Stimulated activated CD4-positive, alpha-beta T cell treated with anti-CD3 and anti-CD28 coated beads, Interleukin-4, amount 100 ng/mL, for 4 hours (primary cell): ENCODE measurements at regions not wholly inside any gene's neighbourhood (a gene's known extent, or its start where the extent isn't known, plus 50 kb on each side); places are given as distances from the start of the nearest gene placed in this dataset.

Experiments used
- DNase-seq, 2 experiments: peaks; one replicate each; pipeline ENCODE4 v3.0.0-alpha.2; 2020

DNA sequence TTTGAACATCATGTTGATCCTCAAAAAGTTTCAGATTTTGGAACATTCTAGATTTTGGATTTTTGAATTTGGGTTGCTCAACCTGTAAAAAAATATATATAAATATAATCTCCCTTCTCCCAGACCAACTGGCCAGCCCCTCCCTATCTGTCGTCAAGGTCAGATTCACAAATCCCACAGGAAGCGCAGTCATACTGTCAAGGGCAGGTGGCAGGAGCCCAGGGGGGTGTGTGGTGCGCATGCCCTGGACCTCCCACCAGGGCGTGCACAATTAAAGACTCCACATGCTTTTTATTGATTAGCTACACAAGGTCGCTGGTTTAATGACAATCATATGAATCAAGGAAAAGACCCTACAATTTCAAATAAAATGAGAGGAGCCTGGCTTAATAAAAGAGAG, 77.0 kb upstream of the EEPD1 start:
- no peak for DNase-seq

DNA sequence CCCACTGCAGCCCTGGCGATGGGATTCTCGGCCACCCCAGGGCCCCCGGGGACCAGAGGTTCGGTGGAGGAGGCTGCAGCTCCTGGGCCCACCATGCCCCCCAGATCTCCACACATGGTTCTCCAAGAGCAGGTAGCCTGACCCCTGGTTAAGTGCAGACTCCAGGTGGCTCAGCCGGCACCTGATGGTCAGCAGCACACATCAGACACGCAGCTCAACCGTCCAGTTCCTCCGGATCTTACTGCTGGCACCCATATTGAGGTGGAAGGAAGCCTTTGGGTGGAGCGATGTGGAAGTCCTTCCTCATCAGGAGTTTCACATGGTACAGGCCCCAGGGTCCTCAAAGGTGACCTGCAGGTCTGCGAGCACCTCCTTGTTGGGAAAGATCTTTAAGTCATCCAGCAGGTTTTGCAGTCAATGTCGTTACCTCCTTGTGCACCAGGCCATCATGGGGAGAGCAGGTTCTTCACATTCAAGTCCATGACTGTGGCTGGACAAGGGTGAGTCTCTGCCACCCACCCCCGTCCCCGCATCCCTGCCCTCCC, 74.2 kb upstream of the EEPD1 start:
- no peak for DNase-seq

DNA sequence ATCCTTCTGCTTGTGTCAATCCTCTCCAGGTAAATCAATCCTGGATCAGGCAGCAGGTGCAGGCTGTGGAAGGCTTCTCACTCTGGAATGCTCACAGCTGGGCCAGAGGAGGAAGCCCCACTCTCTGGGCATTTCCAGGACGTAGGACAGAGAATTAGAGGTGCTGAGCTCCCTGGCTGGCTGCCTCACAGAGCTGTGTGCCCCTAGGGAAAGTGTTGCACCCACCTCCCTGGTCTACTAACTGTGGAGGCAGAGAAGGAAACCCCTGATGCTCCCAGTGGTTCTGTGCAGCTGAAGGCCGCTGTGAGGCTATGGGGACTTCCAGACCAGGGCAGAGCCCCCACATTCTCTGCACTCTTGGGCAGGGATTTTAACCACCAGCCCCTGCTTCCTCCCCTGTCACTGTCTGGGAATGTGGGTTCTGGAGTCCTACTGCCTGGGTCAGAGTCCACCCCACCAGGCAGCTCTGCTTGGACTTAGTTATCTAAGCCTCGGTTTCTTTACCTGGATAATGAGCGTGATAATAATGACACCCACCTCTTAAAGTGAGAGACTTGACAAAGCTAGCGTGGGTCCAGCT, 73.5 kb upstream of the EEPD1 start:
- no peak for DNase-seq

DNA sequence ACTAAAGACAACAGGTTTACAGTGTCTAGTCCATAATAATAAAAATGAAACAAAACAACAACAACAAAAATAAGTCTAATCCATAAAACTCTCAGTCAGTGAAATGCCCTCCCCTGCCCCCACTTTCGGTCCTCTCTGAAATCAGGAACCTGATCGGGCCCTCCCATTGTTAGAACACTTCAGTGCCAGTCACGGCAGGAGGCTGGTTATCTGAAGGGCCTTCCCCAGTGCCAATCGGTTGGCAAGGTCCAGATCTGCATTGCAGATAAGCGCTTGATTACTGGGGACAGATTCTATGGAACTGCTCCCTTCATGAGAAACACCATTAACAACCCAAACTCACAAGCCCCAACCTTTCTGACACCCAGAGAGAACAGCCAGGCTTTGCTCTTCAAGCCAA, 72.2 kb upstream of the EEPD1 start:
- DNase-seq, result no peak

GRCh38 chr7:36082216-36082615, 70.8 kb upstream of the EEPD1 start:
- no peak for DNase-seq

- no peak for DNase-seq
Observed at GRCh38 chr7:36082910-36083309, 70.1 kb upstream of the EEPD1 start.

DNA sequence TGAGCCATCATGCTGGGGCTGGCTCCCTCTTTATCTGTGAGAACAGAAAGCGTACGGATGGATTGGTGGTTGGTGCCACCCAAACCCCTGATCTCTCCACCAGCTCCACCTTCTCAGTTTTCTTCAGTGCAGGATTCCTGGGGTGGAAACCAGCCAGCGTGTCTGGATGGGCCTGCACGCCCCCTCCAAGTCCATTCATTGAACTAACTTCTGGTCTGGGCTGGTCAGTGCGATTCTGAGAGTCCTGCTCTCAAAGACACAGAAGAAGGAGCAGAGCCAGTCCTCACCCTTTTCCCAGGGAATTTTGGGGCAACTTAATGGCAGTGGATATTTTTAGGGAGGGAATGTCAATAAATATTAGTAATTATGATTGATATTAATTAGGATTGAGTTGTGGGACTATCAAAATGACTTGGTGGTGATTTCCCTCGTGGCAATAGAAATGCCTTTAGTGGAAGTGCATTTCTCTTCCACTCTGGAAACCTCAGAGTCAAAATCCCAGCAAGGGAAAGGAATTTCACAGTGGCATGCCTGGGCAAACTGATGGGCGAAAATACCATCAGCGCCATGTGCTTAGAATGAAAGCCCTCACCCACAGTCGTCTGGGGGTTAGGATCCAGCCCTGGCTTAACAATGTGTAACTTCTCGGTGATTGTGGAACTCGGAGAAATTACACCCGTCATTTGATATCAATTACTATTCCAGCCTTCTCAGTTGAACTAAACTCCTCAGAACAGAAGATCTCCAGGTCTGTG, 69.3 kb upstream of the EEPD1 start:
- DNase-seq, result no peak

DNA sequence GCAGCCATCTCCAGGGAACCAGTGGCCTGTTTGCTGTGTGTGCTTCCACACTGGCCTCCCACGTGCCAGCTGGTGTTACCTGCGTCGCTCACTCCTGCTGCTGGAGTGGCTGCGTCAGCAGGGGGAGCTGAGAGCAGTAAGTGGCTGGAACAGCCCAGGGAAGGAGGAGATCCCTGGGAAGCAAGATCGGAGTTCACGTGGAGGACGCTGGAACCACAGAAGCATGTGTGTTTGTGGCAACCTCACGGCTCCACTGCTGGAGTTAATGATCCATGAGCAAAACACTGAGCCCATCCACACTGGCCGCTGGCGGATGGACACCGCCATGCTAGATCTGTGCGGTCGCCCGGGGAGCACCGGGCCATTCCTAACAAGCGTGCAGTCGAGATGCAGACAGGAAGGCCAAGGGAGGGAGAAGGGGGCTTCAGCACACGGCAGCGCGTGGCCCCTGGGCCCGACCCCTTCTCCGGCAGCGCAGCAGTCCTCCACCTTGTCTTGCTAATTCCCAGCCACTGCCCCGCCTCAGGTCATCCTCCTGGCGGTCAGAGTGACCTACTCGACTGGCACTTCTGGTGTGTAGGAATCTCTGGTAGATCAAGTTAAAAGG, 68.5 kb upstream of the EEPD1 start:
- no peak for DNase-seq

DNA sequence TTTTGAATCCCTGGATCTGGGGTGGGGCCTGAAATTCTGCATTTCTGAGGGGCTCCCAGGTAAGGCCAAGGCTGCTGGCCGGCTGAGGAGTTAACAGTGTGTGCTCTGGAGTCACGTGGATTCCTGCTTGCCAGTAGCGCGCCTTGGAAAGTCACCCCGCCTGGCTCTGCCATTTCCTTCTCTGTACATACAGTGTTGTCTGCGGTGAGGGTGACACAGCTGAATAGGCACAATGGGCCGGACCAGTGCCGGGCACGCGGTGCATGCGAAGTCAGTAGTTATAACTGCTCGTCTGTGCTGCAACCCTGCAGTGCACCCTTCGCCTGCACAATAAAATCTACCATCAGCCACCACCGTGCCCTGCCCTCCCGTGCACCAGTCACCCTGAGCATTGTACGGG, 68.0 kb upstream of the EEPD1 start:
- DNase-seq, result no peak

GRCh38 chr7:36086571-36086970, 66.5 kb upstream of the EEPD1 start:
- DNase-seq, result no peak

DNA sequence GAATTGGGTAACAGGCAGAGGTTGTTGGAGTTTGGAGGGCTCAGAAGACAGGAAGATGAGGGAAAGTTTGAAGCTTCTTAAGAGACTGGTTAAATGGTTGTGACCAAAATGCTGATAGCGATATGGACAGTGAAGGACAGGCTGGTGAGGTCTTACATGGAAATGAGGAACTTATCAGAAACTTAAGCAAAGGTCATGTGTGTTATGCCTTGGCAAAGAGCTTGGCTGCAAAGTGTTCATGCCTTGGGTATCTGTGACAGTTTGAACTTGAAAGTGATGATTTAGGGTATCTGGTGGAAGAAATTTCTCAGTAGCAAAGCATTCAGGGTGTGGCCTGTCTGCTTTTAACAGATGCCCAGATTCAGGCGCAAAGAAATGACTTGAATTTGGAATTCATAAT, 64.5 kb upstream of the EEPD1 start:
- no peak for DNase-seq

DNA sequence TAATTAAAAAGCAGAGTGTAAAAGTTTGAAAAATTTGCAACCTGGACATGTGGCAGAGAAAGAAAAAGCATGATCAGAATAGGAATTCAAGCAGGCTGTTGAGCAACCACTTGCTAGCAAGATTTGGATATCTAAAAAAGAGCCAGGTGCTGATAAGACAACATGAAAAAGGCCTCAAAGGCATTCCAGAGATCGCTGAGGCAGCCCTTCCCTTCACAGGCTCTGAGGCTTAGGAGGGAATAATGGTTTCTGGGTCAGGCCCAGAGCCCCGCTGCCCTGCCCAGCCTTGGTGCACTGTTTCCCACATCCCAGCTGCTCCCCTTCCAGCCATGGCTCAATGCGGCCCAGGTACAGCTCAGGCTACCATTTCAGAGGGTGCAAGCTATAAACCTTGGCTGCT, 64.1 kb upstream of the EEPD1 start:
- no peak for DNase-seq

DNA sequence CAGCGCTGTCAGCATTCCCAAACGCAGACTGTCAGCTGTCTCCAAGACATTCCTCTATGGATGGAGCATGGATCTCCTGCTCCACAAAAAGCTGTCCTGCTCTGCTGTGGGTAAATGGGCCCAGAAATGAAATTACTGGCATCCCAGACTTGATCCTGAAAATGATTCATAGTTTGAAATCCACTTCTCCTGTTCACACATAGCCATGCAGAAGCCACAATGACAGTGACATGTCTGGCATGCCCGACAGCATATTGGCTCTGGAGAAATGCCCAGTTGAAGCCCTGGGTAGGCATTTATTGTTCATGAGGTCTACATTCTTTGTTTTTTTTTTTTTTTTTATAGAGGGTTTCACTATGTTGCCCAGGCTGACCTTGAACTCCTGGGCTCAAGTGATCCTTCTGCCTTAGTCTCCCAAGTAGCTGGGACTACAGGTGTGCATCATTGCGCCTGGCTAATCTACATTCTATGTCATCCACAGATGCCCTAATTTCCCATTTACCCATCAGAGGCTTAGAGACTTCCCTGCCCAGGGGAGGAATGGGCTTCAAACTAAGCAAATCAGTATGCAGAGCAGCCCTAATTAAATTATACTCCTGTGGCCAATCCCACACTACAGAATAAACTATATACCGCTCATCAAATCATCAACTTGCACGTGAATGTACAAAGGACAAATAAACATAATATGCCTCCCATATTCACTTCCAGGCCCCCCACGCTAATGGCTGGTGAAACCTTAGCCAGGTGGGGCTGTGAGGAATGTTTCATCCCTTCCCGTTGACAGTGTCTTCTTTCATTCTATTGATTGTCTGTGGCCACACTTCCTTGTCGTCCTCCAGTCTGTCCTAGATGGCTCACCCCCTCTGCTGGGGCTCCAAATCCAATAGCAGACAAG, 61.8 kb upstream of the EEPD1 start:
- DNase-seq, result no peak

- DNase-seq, result no peak
Observed at GRCh38 chr7:36091874-36092176, 61.2 kb upstream of the EEPD1 start.

GRCh38 chr7:36092221-36092771, 60.8 kb upstream of the EEPD1 start:
- DNase-seq, result no peak

DNA sequence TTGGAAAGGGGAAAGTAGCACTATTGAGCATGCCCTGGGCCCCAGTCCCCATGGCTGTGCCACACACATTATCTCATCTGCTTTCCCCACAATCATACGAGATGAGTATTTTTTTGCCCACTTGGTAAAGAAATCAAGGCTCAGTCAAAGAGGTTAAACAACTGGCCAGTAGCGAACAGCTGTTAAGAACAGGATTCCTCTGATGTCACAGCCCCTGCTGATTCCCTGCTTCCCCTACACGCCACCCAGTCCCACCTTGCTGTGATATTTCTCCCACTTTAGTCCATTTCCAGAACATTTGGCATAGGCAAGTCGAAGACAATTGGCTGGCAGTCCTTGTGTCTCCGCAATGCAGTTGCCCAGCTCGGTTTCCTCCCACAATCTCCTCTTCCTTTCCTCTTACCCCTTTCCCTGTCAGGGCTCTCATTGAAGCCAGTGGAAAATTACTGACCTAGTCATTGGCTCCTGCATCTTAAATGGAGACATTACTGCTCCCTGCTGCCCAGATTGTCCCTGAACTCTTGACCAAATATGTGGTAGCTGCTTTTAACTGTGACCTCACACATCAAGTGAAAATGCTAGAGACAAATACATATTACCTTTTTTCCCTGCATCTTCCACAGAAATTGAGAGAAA, 56.5 kb upstream of the EEPD1 start:
- no peak for DNase-seq

- no peak for DNase-seq
Observed at GRCh38 chr7:36098096-36098495, 55.0 kb upstream of the EEPD1 start.

GRCh38 chr7:36100226-36100625, 52.8 kb upstream of the EEPD1 start:
- no peak for DNase-seq

- DNase-seq, result no peak
Observed at GRCh38 chr7:36100634-36101033, 52.4 kb upstream of the EEPD1 start.
